GM12878 (cell line): ENCODE measurements at regions not wholly inside any gene's neighbourhood (a gene's known extent, or its start where the extent isn't known, plus 50 kb on each side); places are given as distances from the start of the nearest gene placed in this dataset.

Experiments used
- CHD1 ChIP-seq: IDR thresholded peaks from 2 replicates; pipeline ENCODE4 v1.6.1; 2012; ENCODE audit warnings: low read depth, low read length, improper control_type of control experiment
- EZH2 ChIP-seq: IDR thresholded peaks from 2 replicates; pipeline ENCODE4 v1.6.1; 2012; ENCODE audit warnings: low read depth, mild to moderate bottlenecking, control low read depth, inconsistent platforms, low read length, borderline replicate concordance; ENCODE audit not compliant: control insufficient read depth
- HCFC1 ChIP-seq: fragments of 150-350 bp; IDR thresholded peaks from 2 replicates; pipeline ENCODE4 v1.6.1; 2014; ENCODE audit warnings: low read length
- MXI1 ChIP-seq: fragments of 150-350 bp; IDR thresholded peaks from 2 replicates; pipeline ENCODE4 v1.6.1; 2011; ENCODE audit warnings: low read depth, mild to moderate bottlenecking, inconsistent platforms, low read length, improper control_type of control experiment
- NBN ChIP-seq: fragments of 450-650 bp; IDR thresholded peaks from 2 replicates; pipeline ENCODE4 v1.6.1; 2016
- PKNOX1 ChIP-seq: fragments of 450-650 bp; IDR thresholded peaks from 2 replicates; pipeline ENCODE4 v1.6.1; 2016; ENCODE audit warnings: mild to moderate bottlenecking
- SUZ12 ChIP-seq: fragments of 200-600 bp; sonication (generic); IDR thresholded peaks from one replicate; pipeline ENCODE4 v1.6.1; 2018; ENCODE audit warnings: antibody characterized with exemption, mild to moderate bottlenecking; ENCODE audit not compliant: unreplicated experiment
- TBL1XR1 ChIP-seq: IDR thresholded peaks from 2 replicates; pipeline ENCODE4 v1.6.1; 2012; ENCODE audit warnings: low read depth, low read length, improper control_type of control experiment
- ZNF274 ChIP-seq: IDR thresholded peaks from one replicate; pipeline ENCODE4 v1.8.0; 2011; ENCODE audit not compliant: insufficient read length, insufficient read depth
- ZSCAN29 ChIP-seq: fragments of 450-650 bp; IDR thresholded peaks from 2 replicates; pipeline ENCODE4 v1.6.1; 2017; ENCODE audit warnings: mild to moderate bottlenecking, moderate library complexity
- TF ChIP-seq, protein P1 (sequence below): IDR thresholded peaks from 2 replicates; pipeline ENCODE4 v1.6.1; 2012; ENCODE audit warnings: low read depth, low read length, improper control_type of control experiment

- TF ChIP-seq ZNF274 (no peak), NBN (no peak), ZSCAN29 (no peak), EZH2 (no peak), CHD1 (no peak), MXI1 (no peak), PKNOX1 (no peak), TBL1XR1 (no peak), SUZ12 (no peak), HCFC1 (no peak)
- TF ChIP-seq, protein P1, sequence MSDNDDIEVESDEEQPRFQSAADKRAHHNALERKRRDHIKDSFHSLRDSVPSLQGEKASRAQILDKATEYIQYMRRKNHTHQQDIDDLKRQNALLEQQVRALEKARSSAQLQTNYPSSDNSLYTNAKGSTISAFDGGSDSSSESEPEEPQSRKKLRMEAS: no peak
Observed at GRCh38 chr6:145077382-145077781, 657.9 kb downstream of the EPM2A start.
